Stimulated activated CD4-positive, alpha-beta T cell treated with anti-CD3 and anti-CD28 coated beads, TNF-alpha, amount 100 ng/mL, for 1 hour (primary cell): ENCODE measurements at regions not wholly inside any gene's neighbourhood (a gene's known extent, or its start where the extent isn't known, plus 50 kb on each side); places are given as distances from the start of the nearest gene placed in this dataset.
"Not testable (repeated sequence)": the region's sequence is repeated elsewhere in the genome, so short reads cannot be mapped to it uniquely, and the experiment has no call there.

Source experiments
- DNase-seq, 3 donors: peaks; one replicate each; pipeline ENCODE4 v3.0.0-alpha.2; 2020; ENCODE audit warnings: low read depth in 3 of 3, low spot score in 1 of 3

- no peak for DNase-seq
Measured at GRCh38 chr2:83990636-83991035, 468.4 kb downstream of the SUCLG1 start.

GRCh38 chr2:83976628-83977027 is 482.5 kb downstream of the SUCLG1 start:
- not testable (repeated sequence) for DNase-seq

- no peak for DNase-seq
Measured at GRCh38 chr2:83972128-83972527, 487.0 kb downstream of the SUCLG1 start.

- no peak for DNase-seq
Measured at GRCh38 chr2:83971547-83971946, 487.5 kb downstream of the SUCLG1 start.

- DNase-seq = no peak
Measured at GRCh38 chr2:83970217-83970929, 488.7 kb downstream of the SUCLG1 start.

- no peak for DNase-seq
Measured at GRCh38 chr2:83969085-83969484, 490.0 kb downstream of the SUCLG1 start.

GRCh38 chr2:83967854-83968253 is 491.2 kb downstream of the SUCLG1 start:
- DNase-seq = no peak

- DNase-seq = not testable (repeated sequence)
Measured at GRCh38 chr2:83966946-83967345, 492.1 kb downstream of the SUCLG1 start.

GRCh38 chr2:83961512-83961911 is 497.6 kb downstream of the SUCLG1 start:
- DNase-seq = no peak

- no peak for DNase-seq
Measured at GRCh38 chr2:83960371-83960770, 498.7 kb downstream of the SUCLG1 start.

- DNase-seq = no peak
Measured at GRCh38 chr2:83959266-83959665, 499.8 kb downstream of the SUCLG1 start.

- DNase-seq = no peak
Measured at GRCh38 chr2:83956991-83957390, 502.1 kb downstream of the SUCLG1 start.

- no peak for DNase-seq
Measured at GRCh38 chr2:83953697-83954096, 505.4 kb downstream of the SUCLG1 start.

GRCh38 chr2:83951378-83951947 is 507.6 kb downstream of the SUCLG1 start:
- DNase-seq = no peak

- DNase-seq = no peak
Measured at GRCh38 chr2:83949361-83949760, 509.7 kb downstream of the SUCLG1 start.

- DNase-seq = no peak
Measured at GRCh38 chr2:83944191-83944590, 514.9 kb downstream of the SUCLG1 start.

- no peak for DNase-seq
Measured at GRCh38 chr2:83943265-83943664, 515.8 kb downstream of the SUCLG1 start.

- DNase-seq = no peak
Measured at GRCh38 chr2:83941886-83942285, 517.2 kb downstream of the SUCLG1 start.

GRCh38 chr2:83933749-83934148 is 525.3 kb downstream of the SUCLG1 start:
- no peak for DNase-seq

- DNase-seq = no peak
Measured at GRCh38 chr2:83923531-83923930, 535.5 kb downstream of the SUCLG1 start.

- no peak for DNase-seq
Measured at GRCh38 chr2:83916559-83916958, 542.5 kb downstream of the SUCLG1 start.

- no peak for DNase-seq
Measured at GRCh38 chr2:83915381-83915780, 543.7 kb downstream of the SUCLG1 start.

GRCh38 chr2:83908750-83909149 is 550.3 kb downstream of the SUCLG1 start:
- DNase-seq = no peak
